Stimulated activated naive CD4-positive, alpha-beta T cell treated with Interleukin-2 at 50 U/mL for 16 hours (primary cell): ENCODE measurements at regions not wholly inside any gene's neighbourhood (a gene's known extent, or its start where the extent isn't known, plus 50 kb on each side); places are given as distances from the start of the nearest gene placed in this dataset.

Source experiments
- DNase-seq: peaks from one replicate; lab custom pipeline; 2025; lab: John Stamatoyannopoulos, UW

DNA sequence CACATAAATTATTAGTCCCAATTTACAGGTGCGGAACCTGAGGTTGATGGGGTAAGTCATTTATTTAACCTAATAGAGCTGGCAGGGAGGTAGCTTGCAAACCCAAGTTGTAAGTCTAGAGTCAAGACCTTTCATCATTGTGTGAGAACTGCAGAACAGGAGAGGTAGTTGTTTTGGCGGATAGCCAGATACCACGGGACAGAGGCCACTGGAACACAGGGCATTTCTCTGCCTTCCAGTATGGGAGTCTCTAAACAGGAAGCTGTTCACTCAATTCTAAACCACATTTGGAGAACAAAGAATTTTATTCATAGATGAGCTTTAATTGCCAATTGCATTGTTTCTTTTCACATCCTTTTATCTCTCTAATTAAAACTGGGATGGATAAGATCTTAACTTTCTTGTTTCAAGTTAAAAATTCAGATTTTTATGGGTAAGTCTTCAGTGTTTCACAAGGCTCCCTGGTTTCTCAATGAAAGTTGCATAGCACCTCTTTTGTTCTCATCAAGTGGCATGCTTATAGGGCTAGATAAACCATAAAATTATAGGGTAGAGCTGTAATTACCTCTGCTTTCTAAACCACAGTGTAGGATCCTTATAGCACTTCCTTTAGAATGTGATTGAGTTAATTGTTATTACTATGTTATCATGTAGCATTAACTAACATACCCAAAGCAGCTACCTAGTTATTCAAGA, 489.0 kb downstream of the GATA3 start:
- DNase-seq = no peak

DNA sequence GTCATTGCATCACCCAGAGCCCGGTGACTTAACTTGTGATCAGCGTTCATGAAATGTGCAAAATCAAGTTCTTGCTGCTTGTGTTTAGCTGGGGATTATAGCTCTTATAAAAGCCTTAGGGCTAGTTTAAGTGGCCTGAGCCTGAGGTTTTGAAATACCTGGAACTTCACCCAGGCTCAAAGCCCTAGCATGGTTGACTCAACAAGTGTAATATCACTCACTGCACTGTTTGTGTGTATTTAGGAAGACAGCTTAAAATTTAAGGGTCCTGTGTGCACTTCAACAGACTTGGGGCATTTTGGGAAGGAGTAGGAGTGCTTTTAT, 489.5 kb downstream of the GATA3 start:
- no peak for DNase-seq

DNA sequence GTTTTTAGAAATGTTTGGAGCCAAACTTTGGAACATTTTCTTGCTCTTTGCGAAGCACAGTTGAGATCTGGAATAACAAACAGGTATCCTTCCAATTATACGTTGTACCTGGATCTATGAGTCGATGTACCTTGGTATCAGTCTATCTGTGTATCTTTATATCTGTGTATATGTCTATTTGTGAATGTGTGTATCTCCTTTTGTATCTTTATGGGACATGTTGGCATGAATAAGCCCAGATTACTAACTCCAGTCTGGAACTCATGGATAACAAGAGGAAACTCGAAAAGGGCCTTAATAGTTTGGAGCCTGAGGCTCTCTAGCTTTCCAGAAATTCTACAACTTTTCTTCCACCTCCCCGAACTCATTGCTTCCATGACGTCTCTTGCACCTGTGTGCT, 490.0 kb downstream of the GATA3 start:
- DNase-seq = no peak

DNA sequence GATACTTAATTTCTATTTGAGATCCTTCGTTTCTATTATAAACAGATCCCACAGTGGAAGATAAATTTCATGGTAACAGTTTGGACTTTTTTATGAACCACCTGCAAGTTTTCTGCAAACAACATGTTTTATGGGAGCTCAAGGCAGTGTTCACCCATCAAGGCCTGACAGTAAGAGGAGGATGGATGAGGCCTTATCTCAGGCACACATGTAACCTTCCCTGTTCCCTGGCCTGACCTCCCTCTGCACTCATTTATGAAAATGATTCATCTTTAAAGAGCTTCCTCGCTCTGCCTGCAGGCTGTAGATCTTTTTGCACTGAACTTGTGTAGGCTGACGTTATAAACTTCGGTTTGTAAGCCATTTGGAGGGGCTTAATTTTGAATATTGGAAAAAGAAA, 500.1 kb downstream of the GATA3 start:
- DNase-seq = no peak

DNA sequence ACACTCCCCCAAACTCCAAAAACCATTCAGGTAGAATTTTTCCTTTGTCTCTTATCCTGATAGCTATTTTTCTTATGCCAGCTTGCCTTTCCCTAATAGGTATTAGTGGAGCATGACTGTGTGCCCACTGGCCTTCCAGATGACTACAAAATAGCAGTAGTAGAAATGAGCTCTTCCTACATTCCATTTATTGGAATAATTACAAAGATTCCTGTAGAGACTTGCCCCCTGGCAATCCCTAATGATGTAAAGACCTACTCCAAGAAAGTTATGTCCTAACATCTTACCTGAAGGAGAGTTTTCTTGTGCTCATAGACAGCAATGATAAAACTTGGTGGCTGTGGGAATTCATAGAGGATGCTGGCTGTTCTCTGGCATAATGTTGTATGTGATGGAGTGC, 501.8 kb downstream of the GATA3 start:
- no peak for DNase-seq

DNA sequence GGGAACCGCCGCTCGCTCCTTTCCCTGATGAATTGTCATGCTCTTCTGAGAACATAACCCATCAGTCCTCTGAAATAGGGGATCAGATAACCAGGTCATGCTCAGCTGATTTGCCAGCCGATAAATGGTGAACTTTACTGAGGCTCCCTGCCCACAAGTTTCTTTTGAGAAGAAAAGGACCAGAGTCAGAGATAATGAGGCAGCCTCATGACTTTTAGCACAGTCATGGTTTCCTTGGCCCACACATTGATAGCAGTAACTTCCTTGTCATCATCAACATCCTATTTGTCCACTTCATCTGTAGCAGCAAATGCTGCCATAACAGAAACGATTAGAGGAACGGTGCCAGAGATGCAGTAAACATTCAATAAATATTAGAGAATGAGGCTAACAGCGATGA, 509.0 kb downstream of the GATA3 start:
- DNase-seq = no peak

DNA sequence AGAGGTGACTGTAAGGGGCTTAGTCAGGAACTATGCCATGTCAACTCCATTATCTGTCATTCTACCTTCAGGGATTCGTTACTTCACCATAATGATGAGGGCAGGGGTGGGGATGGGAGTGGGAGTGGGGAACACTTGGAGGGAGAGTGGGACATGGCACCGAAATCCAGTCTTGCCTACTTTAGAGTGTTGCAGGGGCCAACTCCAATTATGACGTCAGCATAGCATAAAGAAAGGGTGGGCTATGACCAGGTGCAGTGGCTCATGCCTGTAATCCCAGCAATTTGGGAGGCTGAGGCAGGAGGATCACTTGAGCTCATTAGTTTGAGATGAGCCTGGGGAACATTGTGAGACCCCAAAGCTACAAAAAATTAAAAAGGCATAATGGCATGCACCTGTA, 512.2 kb downstream of the GATA3 start:
- no peak for DNase-seq

DNA sequence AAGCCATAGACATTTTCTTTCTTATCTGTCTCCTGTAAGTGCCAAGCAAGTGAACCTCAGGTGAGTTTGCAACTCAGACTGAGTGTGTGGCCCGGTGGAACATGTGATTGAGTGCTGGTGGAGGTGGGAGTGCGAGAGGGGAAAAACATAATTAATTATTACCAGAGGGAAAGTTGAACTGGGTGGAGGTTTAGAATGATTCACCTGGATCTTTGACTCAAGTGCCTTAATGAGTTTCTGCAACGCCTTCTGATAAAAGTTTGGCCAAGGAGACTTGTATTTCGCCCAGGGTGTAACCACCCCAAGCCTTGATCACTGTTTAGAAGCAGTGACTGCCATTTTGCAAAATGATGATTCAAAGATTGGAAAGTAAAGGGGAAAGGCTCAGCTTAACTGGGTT, 513.9 kb downstream of the GATA3 start:
- no peak for DNase-seq

DNA sequence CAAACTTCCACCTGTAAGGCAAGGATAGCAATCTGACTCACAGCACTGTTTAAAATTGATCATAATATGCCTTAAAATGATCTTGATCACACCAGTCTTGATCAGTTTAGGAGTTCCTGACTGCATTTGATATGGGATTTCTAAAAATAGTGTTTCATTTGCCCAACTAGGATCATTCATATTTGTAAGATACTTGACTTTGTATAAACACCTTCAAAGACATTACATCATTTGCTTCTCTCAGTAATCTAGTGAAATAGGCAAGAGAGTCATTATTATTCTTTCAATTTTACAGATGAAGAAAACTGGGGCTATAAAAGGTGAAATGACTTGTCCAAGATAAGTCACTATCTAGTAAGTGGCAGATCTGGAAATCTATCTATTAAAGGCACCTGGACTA, 521.1 kb downstream of the GATA3 start:
- no peak for DNase-seq

DNA sequence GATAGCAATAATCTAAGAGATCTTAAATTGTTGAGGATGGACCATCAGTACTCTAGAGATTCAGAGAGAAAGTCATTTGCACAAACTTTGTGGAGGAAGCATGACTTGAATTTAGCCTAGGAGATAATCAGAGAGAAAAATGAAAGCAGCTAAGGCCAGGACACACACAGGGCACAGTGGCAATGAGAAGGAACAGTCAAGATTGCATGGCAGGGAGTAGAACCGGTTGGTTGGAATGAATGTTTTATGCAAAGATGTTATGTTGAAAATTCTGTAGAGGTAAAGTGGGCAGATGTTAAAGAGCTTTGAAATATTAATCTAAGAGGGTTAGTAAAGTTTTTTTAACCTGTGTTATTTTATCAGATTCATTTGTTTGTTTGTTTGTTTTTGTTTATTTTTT, 521.8 kb downstream of the GATA3 start:
- DNase-seq = no peak

DNA sequence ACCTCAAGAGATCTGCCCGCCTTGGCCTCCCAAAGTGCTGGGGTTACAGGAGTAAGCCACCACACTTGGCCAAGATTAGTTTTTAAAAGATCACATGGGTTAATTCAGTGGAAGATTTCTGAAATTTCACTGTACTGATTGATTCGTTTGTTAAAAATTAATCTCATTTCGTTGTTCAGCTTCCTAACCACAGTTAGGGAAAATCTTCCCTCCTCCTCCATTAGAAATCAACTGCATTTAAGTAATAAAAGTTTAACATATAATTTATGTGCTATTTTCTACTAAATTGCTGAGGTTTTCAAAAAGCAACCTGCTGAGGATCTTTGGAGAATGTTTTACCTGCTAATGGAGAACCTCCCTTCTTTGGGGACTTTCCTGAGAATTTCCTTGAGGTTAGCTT, 522.4 kb downstream of the GATA3 start:
- no peak for DNase-seq

DNA sequence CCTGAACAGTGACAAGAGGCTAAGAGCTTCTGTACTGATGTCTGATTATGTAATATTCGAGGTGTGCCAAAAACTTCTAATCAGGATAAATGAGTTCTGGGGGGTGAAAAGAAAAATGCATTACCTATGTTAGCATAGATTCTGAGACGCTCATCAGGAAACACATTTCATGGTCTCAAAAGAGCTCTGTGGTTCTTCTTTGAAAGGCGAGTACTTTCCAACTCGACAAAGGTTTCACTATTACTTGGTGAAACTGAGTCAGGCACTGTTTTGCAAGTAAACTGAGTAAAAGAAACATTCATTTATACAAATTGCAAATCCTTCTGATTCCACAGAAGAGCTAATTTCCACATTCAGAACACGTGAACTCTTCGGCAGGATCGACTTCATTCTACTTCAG, 523.2 kb downstream of the GATA3 start:
- no peak for DNase-seq

DNA sequence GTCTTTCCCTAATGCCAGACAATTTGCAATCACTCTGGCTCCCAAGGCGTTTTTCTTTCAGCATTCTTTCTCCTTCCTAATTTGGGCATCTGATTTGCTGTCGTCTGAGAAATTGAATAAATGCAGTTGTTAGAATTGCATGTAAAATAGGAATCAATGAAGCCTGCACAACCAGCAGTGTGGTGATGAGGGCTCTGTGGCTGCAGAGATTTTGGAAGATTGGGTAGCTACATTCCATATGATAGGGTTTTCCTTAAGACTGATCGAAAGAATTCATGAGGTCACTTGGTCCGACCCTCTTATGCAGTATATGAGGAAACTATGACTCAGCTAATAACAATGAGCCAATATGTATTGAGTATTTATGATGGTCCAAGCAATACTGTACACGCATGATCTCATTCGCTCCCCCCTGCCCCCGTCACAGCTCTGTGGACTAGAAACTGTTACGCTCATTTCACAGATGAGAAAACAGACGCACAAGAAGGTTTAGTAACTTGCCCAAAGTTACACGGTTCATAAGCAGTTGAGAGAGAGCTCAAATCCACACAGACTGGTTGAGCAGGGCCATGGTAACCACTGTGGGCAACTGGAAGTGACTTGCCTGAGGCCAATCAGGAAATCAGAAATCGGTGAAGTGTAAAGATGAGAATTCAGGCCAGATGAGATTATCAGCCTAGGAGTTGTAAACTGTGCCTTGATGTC, 527.2 kb downstream of the GATA3 start:
- no peak for DNase-seq

DNA sequence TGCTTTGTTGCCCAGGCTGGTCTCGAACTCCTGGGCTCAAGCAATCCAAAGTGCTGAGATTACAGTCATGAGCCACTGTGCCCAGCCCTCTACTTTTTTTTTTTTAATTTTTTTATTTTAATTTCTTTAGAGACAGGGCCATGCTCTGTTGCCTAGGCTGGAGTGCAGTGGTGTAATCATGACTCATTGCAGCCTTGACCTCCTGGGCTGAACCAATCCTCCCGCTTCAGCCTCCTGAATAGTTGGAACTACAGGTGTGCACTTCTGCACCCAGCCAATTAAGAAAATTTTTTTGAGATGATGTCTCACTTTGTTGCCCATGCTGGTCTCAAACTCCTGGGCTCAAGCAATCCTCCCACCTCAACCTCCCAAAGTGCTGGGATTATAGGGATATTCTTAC, 528.6 kb downstream of the GATA3 start:
- DNase-seq = no peak

DNA sequence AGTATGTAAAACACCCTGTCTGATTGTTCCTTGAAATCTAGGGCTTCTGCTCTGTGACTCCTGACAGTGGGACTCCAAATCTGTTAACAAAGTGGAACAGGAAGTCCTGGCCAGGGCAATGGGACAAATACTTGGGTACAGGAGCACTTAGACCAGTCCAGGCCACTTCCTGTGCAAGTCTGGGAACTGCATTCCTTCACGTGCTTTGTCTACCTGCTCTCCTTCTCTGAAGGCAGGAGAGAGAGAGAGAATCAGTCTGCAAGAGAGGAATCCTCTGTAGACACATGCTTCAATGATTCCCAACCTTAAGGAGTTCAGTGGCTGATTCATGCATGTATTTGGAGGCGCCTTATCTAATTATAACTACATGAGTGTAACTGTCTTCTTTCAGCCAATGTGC, 530.2 kb downstream of the GATA3 start:
- DNase-seq = no peak

DNA sequence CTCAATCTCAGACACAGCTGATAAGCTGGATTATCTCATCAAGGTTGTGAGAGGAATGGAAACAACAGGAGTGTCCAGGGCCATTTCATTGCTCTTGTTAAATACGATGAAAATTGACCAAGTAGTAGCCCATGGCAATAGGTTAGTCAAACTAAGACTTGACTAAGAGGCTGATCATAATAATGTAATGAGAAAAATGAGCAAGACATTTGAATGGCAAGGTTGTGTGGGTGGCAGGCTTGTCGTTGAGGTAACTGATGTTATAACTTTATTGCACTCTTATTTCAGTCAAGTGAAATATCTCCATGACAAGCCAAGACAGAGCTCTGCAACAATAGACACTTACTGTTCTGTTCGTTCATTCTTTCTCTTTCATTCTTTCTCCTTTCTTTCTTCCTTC, 532.0 kb downstream of the GATA3 start:
- no peak for DNase-seq

DNA sequence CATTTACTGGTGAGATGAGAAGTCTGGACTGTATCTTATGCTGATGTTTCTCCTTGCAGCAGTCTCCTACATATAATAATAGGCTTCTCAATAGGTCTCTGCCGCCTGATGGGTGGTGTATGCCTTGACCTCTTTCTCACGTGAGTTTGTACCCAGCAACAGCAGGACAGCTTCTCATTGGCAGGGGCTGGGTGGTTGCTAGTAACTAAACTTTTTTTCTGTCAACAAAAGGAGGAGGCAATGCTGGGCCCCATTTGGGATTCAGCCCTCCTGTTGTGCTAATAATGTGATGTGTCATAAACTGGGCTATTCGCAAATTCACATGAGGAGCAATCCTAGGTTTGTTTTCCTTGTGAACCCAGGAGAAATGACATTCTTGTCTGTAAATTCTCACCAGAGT, 533.6 kb downstream of the GATA3 start:
- DNase-seq = no peak

DNA sequence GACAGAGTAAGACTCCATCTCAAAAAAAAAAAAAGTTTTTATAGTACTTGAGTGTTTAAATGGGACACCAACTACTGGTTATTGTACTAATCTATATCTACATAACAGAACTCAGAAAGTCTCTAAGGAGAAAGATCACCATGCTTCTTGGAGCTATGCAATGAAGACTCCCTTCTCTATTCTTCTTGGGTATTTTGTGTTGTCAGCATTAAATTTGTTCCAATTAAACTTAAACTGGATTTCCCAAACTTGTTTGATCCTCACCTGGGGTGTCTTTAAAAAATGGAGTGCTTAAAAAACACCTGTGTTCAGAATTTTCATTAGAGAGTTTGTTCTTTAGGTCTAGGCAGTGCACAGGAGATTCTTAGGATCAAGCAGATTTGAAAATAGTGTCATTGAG, 536.0 kb downstream of the GATA3 start:
- DNase-seq = no peak

DNA sequence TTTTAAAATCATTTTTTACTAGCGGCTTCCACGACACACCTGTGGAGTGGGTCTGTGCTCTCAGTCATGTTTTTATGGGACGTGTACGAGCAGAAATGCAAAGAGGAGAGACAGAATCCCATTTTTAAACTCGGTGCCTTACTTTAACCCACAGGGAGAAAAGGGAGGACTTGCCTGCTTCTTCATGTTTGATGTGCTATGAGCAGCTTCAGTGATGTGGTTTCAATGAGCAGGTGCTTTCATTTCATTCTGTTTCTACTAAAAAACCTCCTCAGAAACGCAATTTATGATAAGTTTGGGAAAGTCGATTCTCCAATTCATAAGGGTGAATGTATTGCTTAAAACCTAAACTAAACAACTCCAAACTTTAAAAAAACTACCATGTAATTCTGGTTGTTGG, 537.2 kb downstream of the GATA3 start:
- no peak for DNase-seq

DNA sequence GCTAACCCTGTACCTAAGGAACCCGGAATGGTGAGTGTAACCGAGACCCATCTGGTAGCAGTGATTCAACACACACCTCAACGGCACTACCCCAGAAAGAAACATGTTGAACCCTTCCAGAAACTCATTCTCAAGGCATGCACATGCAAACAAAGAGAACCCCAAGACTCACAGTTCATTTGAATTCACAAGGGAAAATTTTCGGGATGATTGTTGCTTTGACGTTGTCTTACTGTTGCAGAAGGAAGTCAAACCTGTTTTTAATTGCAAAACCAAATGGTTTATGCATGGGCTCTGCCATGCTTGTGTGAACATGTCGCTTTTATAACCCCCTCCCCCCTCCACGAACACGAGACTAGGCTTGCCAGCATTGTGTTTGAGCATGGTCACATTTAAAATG, 539.7 kb downstream of the GATA3 start:
- DNase-seq = no peak

DNA sequence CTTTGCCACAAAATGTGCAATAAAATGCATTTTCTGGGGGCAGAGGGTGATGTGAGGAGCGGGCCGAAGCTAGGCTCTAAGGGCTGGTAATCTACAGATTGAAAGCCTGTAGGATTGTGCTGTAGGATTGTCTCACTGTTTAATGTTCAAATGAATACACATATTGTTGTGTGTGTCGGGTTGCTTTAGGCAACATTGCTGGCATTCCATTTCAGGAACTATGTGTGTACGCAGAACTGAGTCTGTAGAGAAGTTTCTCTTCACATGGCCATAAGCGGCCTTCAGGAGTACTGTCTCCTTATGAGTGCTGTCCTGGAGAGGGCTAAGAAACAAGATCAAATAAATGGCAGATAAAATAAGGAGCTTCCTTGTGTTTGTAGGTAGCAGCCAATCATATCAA, 540.2 kb downstream of the GATA3 start:
- no peak for DNase-seq

DNA sequence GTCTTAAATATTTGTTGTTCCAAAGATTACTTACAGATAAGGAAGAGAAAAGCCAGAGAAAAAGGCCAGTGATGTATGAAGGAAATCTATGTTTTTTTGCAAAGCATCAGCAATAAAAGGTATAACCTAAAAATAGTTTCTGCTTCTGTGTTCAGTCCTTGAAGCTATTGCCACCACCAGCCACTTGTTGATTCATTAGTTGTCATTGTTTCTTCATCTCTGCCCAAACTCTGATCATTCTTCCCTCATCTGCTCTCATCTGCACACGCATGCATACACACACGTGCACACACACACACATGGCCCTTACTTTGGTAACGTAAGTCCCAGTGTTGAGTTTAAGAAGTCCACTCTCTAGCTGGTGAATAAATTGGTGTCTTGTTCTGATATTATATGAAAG, 540.7 kb downstream of the GATA3 start:
- no peak for DNase-seq

DNA sequence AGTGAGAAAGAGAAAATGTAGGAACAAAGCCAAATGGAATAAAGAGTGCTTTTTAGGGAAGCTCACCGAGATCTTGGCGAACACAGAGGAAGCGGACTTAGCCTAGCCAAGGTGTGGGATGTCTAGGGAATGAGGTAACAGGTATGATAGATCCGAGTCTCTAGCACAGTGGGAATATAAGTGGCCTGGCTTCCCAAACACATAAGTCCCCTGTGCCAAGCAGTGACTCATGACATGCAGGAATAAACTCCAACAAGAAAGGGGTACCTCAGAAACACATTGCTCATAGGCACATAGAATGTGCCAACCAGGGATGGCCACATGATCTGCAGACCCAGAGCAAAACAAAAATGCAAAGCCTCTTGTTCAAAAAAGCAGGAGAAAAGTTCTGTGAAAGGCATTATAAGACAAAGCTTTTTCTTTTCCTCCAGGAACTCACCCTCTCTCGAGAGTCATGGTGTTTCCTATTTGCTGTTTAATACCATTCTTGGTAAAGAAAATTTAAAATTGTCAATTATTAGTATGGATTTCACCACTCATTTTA, 542.5 kb downstream of the GATA3 start:
- no peak for DNase-seq

DNA sequence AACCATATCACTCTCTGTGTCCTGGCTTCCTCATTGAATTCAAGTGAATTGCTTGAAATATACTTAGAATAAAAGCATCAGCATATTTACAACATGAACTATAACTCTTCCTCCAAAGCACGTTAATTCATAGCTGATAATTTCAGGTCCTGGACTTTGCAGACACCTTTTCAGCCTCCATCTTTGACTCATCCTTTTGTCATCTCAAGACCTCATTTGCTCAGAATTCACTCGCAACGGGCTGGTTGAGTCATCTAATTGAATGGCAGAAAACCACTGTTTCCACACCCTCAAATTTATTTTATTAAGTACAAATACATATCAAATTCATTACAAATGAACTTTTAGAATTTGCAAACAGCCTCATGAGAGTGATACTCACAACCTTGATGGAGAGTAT, 545.7 kb downstream of the GATA3 start:
- DNase-seq = no peak
